ENCODE measurements at regions not wholly inside any gene's neighbourhood (a gene's known extent, or its start where the extent isn't known, plus 50 kb on each side); places are given as distances from the start of the nearest gene placed in this dataset.
"Not testable (repeated sequence)": the region's sequence is repeated elsewhere in the genome, so short reads cannot be mapped to it uniquely, and the experiment has no call there.

DNA sequence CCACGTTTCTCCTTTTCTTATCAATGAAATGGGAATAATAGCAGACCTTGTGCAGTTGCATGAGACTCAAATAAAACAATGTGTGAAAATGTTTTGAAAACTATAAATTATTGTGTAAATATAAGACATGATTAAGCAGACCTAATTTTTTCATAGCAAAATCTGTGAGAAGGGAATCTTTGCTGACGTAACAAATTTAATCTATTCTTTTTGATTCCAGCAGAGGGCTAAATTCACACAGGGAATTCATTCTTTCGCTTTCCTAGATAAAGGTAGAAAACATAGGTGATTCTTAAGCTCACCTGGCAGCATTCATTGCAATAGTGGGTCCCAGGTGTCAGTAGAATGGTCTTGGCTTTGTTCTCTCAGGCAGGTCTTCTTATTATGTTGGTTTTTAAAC lies 450.0 kb upstream of the GCFC2 start:
- H3K4me3 ChIP-seq (ENCODE audit: control insufficient read depth, low read depth, low read length), result no peak overlapping the region
- DNase-seq (ENCODE audit: low read depth), result no peak
- TF ChIP-seq CTCF (conservative IDR thresholded peaks at IDR 0.05; ENCODE audit: control insufficient read depth, insufficient read depth, low read depth, low read length), result no peak

DNA sequence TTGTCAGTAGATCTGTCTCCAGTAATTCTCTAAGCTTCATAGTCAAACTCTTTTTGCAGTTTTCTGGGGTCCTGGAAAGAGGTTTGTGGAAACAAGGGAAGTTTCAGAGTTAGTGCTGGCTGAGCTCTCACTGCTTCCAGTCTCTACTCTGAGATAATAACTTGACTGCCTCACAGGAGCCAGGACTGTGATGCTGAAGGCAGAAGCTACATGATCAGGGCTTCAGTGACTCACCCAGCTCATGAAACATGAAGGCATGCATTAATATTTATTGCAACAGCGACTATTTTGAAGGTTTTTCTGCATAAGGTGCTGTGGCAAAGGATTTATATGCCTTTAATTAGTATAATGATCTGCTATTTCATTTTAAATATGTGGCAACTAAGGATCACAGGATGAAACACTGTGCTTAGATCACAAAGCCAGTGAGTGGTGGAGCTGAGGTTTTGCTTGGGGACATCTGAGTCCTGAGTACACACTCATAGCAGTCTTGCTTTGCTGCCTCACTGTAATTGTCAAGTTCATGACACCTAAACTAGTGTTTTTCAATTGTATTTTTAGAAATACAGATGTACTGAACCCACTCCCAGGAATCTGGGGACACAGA lies 448.4 kb upstream of the GCFC2 start:
- TF ChIP-seq CTCF (conservative IDR thresholded peaks at IDR 0.05; ENCODE audit: control insufficient read depth, insufficient read depth, low read depth, low read length), result no peak
- no peak overlapping the region for H3K4me3 ChIP-seq (ENCODE audit: control insufficient read depth, low read depth, low read length)
- no peak for DNase-seq (ENCODE audit: low read depth)

DNA sequence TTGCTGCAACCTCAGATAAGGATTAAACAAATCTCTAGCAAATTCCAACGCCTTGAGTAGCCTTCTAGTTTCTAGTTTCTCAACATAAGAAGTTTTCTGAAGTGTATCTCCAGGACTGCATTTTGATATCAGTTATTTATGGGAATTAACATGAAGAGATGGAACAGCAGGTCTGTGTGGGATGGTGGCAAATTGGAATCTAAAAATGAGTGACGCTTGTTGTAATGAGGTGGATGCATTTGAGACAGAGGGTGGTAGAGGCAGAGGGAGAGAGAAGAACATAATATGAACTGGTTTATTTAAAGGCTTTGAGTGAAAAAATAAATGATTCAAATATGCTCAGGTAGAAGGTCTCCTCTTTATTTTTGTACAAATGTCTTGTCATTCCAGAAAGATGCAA lies 446.8 kb upstream of the GCFC2 start:
- TF ChIP-seq CTCF (conservative IDR thresholded peaks at IDR 0.05; ENCODE audit: control insufficient read depth, insufficient read depth, low read depth, low read length), result no peak
- H3K4me3 ChIP-seq (ENCODE audit: control insufficient read depth, low read depth, low read length), result no peak overlapping the region
- no peak for DNase-seq (ENCODE audit: low read depth)

DNA sequence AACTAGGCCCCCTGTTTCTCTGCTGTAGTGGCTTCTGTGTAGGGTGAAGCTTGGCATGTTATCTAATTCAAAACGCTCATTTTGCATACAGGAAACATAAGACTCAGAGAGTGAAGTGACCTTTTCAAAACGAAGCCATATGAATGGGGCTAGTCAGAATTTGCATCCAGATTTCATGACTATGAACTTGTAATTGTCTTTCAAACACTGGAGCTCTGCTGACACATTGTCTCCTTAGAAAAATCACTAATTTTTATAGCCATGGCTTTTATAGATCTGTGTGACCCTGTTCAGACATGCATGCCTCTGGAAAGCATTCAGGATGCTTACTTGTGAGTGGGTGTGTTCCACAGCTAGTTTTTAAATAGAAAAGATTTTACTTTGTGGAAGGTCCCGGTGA lies 444.3 kb upstream of the GCFC2 start:
- DNase-seq (ENCODE audit: low read depth), result no peak
- no peak for TF ChIP-seq CTCF (conservative IDR thresholded peaks at IDR 0.05; ENCODE audit: control insufficient read depth, insufficient read depth, low read depth, low read length)

GRCh38 chr2:76149846-76150245 lies 439.1 kb upstream of the GCFC2 start:
- DNase-seq (ENCODE audit: low read depth), result no peak
- TF ChIP-seq CTCF (conservative IDR thresholded peaks at IDR 0.05; ENCODE audit: control insufficient read depth, insufficient read depth, low read depth, low read length), result no peak
- H3K4me3 ChIP-seq (ENCODE audit: control insufficient read depth, low read depth, low read length), result no peak overlapping the region

More for the DNA sequence above, 444.3 kb upstream of the GCFC2 start:
- no peak overlapping the region for H3K4me3 ChIP-seq (ENCODE audit: control insufficient read depth, low read depth, low read length)

GRCh38 chr2:76139303-76139702 lies 428.6 kb upstream of the GCFC2 start:
- DNase-seq (ENCODE audit: low read depth); H3K4me3 ChIP-seq (ENCODE audit: control insufficient read depth, low read depth, low read length): not testable (repeated sequence)

DNA sequence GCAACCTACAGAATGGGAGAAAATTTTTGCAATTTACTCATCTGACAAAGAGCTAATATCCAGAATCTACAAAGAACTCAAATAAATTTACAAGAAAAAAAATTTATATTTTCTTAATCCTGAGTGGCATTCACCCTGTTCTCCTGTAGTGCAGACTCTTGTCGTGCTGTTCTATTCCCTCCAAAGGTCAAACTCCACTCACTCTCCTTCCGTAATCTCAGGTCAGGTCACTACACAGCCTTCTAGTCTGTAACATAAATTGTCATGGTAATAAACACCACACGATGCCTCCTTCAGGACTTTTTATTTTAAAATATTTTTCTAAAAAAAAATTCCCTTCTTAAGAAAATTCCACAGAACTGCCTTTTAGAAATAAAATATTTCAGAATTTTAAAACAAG lies 417.9 kb upstream of the GCFC2 start:
- H3K4me3 ChIP-seq (ENCODE audit: control insufficient read depth, low read depth, low read length), result no peak overlapping the region
- TF ChIP-seq CTCF (conservative IDR thresholded peaks at IDR 0.05; ENCODE audit: control insufficient read depth, insufficient read depth, low read depth, low read length), result no peak
- no peak for DNase-seq (ENCODE audit: low read depth)

Data from fibroblast of mammary gland (primary cell).